ENCODE measurements at regions not wholly inside any gene's neighbourhood (a gene's known extent, or its start where the extent isn't known, plus 50 kb on each side); places are given as distances from the start of the nearest gene placed in this dataset.

DNA sequence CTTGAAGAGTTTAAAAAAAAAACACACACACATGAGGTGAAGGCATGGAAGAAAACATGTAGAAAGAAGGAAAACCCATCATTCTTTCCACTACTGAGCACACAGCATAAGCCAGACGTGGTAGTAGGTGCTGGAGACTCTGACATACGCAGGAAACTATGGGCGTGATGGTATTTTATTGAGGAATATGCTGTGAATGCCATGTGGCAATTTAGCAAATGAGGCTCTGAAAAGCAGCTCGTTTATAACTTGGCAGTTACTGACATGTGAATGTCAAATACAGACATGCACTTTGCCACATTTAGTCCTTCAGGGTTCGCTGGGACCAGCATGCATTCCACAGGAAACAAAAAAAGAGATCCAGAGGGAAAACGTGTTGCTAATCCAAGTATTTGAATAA is 74.3 kb upstream of the IFNAR2 start:
- DNase-seq (ENCODE audit: low spot score) = no peak

DNA sequence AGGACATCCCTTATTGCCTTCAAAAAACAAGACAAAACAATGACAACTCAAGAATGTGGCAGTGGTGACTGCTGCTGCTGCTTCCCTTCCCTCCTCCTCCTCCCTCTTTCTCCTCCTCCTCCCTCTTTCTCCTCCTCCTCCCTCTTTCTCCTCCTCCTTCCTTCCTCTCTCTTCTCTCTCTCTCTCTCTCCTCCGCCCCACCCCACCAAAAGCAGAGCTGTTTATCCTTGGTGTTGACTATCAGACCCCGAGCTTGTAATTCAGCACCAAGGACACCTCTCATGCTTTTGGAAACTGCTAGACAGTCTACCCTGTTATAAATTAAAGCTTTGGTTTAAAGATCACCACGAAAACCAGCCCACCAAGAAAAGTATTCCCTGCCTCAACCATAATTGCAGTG is 72.4 kb upstream of the IFNAR2 start:
- no peak for DNase-seq (ENCODE audit: low spot score)

DNA sequence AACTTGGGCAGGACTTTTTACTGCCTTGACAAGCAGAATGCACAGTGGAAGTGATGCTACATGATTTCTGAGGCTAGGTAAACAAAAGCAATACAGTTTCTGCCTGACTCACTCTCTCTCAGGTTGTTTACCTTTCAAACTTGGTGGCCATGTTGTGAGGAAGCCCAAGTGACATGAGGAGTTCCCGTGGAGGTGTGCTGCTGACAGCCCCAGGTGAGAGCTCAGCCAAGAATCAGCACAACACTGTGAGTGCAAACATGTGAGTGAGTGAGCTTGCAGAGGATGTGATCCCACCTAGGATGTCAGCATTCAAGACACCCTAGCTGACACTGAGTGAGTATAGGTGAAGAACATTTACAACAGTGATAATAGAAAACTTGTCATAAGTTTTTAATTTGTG is 71.1 kb upstream of the IFNAR2 start:
- DNase-seq (ENCODE audit: low spot score) = no peak

DNA sequence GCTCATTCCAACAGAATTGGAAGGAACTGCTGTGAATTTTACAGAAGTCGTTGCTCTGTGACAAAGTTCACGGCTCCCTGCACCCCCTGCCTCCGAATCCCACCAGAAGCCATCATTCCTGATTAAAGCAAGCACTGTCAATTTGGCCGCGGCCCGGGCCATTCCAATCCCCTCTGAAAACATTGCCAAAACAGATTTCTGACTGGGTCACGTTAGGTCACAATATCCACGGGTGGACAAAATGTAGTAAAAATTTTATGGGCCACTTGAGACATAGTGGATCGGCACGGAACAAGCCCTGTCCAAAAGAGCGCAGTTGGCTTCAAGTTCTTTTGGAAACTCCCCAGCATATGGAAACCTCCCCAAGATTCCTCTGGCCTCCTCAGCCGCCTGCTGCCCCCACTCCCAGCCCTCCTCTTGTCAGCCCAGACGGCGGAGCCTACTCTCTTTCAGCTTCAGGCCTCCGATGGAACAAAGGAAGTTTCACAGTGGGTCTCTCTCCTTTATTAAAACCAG is 67.2 kb upstream of the IFNAR2 start:
- no peak for DNase-seq (ENCODE audit: low spot score)

DNA sequence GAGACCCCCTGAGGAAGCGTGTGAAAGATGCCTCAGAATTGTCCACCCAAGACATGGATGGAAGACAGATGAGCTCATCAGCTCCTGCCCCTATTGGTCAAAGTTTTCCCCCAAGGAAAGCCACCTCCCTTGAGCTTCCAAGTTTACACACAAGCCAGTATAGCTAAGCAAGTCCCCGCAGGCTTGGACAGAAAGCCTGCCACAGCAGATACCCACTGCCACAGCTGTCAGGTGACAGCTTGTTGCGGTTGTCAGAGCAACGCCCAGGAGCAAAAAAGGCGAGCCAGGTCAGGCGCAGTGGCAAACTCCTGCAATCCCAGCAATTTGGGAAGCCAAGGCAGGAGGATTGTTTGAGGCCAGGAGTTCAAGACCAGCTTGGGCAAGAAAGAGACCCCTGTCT is 60.9 kb upstream of the IFNAR2 start:
- DNase-seq (ENCODE audit: low spot score) = no peak

DNA sequence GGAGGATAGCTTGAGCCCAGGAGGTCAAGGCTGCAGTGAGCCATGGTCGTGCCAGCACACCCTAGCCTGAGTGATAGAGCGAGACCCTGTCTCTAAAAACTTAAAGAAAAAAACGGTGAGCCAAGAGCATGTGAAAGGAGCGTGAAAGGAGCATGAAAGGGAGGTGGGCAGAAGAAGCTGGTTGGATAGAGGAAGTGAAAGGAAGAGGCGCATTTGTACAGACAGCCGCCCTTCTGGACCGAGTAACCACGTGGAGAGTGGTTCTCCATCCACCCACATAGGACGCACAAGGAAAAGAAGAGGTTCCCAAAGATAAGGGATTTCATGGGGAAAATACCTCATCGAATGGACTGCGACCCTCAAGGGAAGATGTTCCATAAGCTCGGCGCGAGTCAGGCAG is 60.4 kb upstream of the IFNAR2 start:
- DNase-seq (ENCODE audit: low spot score) = no peak

DNA sequence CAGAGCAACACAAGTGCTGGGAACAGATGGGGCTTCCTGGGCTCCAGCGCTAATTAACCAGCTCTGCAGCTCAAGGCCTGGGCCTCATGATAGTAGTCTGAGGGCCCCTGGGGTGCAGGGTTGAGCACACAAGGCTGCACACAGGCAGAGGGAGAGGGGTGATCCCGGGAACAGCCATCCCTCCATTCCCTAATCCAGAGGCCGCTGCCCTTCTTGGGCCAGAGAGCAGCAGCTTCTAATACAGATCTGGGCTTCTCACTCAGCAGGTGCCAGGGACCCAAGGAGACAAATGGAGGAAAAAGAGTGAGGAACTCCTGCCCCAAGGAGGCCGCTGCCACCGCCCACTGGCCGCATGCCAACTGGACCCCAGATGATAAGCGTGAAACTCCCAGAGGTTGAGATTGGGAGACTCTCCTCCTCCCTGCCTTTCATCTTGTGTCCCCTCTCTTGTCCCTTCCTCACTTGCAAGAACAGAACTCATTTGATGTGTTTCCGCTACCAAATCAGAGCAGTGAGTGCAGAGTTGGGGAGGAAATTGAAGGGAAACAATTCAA is 58.0 kb upstream of the IFNAR2 start:
- no peak for DNase-seq (ENCODE audit: low spot score)

DNA sequence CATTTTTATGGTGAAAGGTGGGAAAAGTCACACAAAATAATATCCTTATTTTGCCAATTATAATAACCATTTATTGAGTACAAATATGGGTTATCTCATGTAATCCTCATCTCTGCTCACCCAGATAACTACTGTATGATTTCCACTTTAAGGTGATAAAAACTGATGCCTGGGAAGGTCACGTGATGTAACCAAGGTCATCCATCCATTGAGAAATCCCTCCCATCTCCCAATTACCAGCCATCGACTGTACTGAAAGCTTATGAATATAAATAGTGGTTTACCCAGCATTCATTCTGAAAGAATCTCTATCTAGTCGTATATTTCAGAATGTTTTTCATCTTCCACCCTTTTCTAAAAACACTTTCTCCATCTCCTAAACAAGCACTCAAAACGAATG is 55.0 kb upstream of the IFNAR2 start:
- DNase-seq (ENCODE audit: low spot score) = no peak
